ENCODE measurements at regions not wholly inside any gene's neighbourhood (a gene's known extent, or its start where the extent isn't known, plus 50 kb on each side); places are given as distances from the start of the nearest gene placed in this dataset.

DNA sequence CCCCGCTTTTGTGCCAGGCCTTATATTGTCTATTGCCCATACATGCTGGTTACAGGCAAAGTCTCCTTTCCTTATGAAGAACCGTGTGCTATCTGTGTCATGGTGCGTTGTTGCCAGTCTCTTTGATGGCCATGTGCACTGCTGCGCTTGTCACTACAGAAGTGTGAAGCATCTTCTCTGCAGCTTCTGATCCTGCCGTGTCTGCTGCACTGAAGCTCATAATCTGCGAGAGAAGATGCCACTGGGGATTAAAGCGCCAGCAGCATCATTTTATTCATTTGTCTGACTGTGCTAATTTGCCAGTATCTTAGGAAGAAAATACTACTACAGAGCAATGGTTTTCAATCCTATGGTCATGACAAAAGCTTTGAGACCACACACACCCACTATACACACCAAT lies 330.1 kb downstream of the FAT3 start:
- TF ChIP-seq, protein P1, sequence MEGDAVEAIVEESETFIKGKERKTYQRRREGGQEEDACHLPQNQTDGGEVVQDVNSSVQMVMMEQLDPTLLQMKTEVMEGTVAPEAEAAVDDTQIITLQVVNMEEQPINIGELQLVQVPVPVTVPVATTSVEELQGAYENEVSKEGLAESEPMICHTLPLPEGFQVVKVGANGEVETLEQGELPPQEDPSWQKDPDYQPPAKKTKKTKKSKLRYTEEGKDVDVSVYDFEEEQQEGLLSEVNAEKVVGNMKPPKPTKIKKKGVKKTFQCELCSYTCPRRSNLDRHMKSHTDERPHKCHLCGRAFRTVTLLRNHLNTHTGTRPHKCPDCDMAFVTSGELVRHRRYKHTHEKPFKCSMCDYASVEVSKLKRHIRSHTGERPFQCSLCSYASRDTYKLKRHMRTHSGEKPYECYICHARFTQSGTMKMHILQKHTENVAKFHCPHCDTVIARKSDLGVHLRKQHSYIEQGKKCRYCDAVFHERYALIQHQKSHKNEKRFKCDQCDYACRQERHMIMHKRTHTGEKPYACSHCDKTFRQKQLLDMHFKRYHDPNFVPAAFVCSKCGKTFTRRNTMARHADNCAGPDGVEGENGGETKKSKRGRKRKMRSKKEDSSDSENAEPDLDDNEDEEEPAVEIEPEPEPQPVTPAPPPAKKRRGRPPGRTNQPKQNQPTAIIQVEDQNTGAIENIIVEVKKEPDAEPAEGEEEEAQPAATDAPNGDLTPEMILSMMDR (IDR thresholded peaks at IDR 0.05; ENCODE audit: insufficient read depth, low read length, poor library complexity, severe bottlenecking), result no peak
- TF ChIP-seq EZH2phosphoT487 (conservative IDR thresholded peaks at IDR 0.05; ENCODE audit: low read length), result no peak

All from SU-DHL-6 (cell line).